ENCODE measurements at regions not wholly inside any gene's neighbourhood (a gene's known extent, or its start where the extent isn't known, plus 50 kb on each side); places are given as distances from the start of the nearest gene placed in this dataset.

DNA sequence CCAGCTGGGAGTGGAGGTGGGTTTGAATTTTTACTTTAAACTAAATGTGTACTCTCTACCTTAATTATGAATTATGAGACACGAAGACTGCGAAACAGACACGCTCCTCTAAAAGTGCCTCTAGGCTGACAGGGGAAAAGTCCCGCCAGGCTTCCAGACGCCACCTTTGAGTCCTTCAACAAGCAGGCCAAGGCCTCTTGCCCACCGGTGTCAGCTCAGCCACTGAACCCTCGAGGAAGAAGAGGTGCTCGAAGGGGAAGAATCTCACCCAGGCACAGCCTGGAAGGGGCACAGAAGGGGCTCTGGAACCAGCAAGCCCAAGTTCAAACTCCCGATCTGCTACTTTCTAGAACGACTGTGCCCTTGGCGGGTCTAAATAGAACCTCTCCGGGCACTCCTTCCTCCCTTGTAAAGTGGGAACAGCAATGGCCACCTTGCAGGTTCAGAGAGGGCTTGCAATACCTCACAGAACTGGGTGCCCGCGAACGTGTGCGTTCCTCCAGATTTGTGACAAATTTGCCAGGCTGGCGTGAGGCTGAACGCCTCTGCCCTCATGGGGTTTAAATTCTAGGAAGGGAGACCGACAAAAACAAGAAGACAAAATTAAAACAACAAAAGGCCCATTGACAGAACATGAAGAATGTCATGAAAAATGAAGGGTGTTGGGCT, 158.5 kb upstream of the GRK3 start (continued):
- TF ChIP-seq ATF3 (IDR thresholded peaks at IDR 0.05; ENCODE audit: insufficient read depth, low read depth, low read length): no peak
- no peak for TF ChIP-seq POU5F1 (IDR thresholded peaks at IDR 0.05; ENCODE audit: low read depth, low read length)
- no peak for TF ChIP-seq SIX5 (IDR thresholded peaks at IDR 0.05; ENCODE audit: low read depth, low read length)
- TF ChIP-seq JUN (IDR thresholded peaks at IDR 0.05; ENCODE audit: low read depth, low read length): no peak
- TF ChIP-seq SP1 (IDR thresholded peaks at IDR 0.05; ENCODE audit: low read depth, low read length): no peak
- no peak for TF ChIP-seq POLR2A (IDR thresholded peaks at IDR 0.05; ENCODE audit: control extremely low read depth in 1 of 2, low read depth in 2 of 2, low read length in 2 of 2)

All from H1 (cell line).